GM23338 (cell line): ENCODE measurements at regions not wholly inside any gene's neighbourhood (a gene's known extent, or its start where the extent isn't known, plus 50 kb on each side); places are given as distances from the start of the nearest gene placed in this dataset.

ENCODE experiments used
- ATAC-seq: fragments of 200-7000 bp; cut with Tn5 transposase; 3 replicates; pipeline ENCODE4 v1.9.1; 2020
- DNase-seq: peaks from one replicate; pipeline ENCODE4 v3.0.0-alpha.2; 2015; ENCODE audit warnings: low spot score
- H2AFZ ChIP-seq: fragments of 200-600 bp; sonication (generic); 2 replicates; pipeline ENCODE4 v1.8.0; 2016; ENCODE audit warnings: antibody characterized with exemption, mild to moderate bottlenecking, moderate library complexity
- H3F3A ChIP-seq: fragments of 200-600 bp; sonication (generic); replicated peaks from 2 replicates; pipeline ENCODE4 v1.8.0; 2017; ENCODE audit warnings: antibody characterized with exemption, mixed run types, low read depth
- H3K27ac ChIP-seq: fragments of 200-600 bp; sonication (generic); 2 replicates; pipeline ENCODE4 v1.6.1; 2016; ENCODE audit warnings: low read depth
- H3K27me3 ChIP-seq: fragments of 200-600 bp; sonication (generic); 2 replicates; pipeline ENCODE4 v1.8.0; 2016; ENCODE audit warnings: mild to moderate bottlenecking, mixed run types, moderate library complexity; ENCODE audit not compliant: insufficient read depth
- H3K36me3 ChIP-seq: fragments of 200-600 bp; sonication (generic); 2 replicates; pipeline ENCODE4 v1.8.0; 2016; ENCODE audit warnings: mild to moderate bottlenecking; ENCODE audit not compliant: insufficient read depth
- H3K4me1 ChIP-seq: fragments of 200-600 bp; sonication (generic); 2 replicates; pipeline ENCODE4 v1.8.0; 2016; ENCODE audit warnings: mild to moderate bottlenecking, moderate library complexity; ENCODE audit not compliant: insufficient read depth
- H3K4me2 ChIP-seq: fragments of 200-600 bp; sonication (generic); 2 replicates; pipeline ENCODE4 v1.7.1; 2017; ENCODE audit warnings: mixed run types
- H3K4me3 ChIP-seq: fragments of 200-600 bp; sonication (generic); 2 replicates; pipeline ENCODE4 v1.6.1; 2016; ENCODE audit warnings: mixed run types
- H3K79me2 ChIP-seq: fragments of 200-600 bp; sonication (generic); replicated peaks from 2 replicates; pipeline ENCODE4 v1.8.0; 2017; ENCODE audit warnings: mild to moderate bottlenecking; ENCODE audit not compliant: insufficient read depth
- H3K9me2 ChIP-seq: fragments of 200-600 bp; sonication (generic); 2 replicates; pipeline ENCODE4 v1.8.0; 2017; ENCODE audit not compliant: insufficient read depth
- H4K20me1 ChIP-seq: fragments of 200-600 bp; sonication (generic); replicated peaks from 2 replicates; pipeline ENCODE4 v1.8.0; 2017; ENCODE audit warnings: mild to moderate bottlenecking; ENCODE audit not compliant: insufficient read depth
- H3K27ac Mint-ChIP-seq: 2 replicates; pipeline ENCODE4 v1.8.0; 2020; ENCODE audit warnings: inconsistent platforms, mild to moderate bottlenecking, moderate library complexity, mixed read lengths
- H3K27me3 Mint-ChIP-seq: 3 replicates; pipeline ENCODE4 v1.8.0; 2022; ENCODE audit warnings: low read depth, mild to moderate bottlenecking, moderate library complexity, mixed read lengths, inconsistent platforms; ENCODE audit not compliant: insufficient read depth, poor library complexity
- H3K36me3 Mint-ChIP-seq: 3 replicates; pipeline ENCODE4 v1.8.0; 2021; ENCODE audit warnings: low read depth, mild to moderate bottlenecking, inconsistent platforms, moderate library complexity, mixed read lengths
- H3K4me1 Mint-ChIP-seq: 3 replicates; pipeline ENCODE4 v1.8.0; 2020; ENCODE audit warnings: mild to moderate bottlenecking, inconsistent platforms, mixed read lengths
- H3K4me3 Mint-ChIP-seq: 3 replicates; pipeline ENCODE4 v1.8.0; 2021; ENCODE audit warnings: moderate library complexity, mild to moderate bottlenecking, inconsistent platforms, mixed read lengths
- H3K9me3 Mint-ChIP-seq: 3 replicates; pipeline ENCODE4 v1.8.0; 2020; ENCODE audit warnings: moderate library complexity, mild to moderate bottlenecking, inconsistent platforms, mixed read lengths
- CTCF ChIP-seq, 2 experiments: fragments of 200-600 bp in 1 of 2; sonication (generic) in 1 of 2; conservative IDR thresholded peaks; 2 replicates each; pipeline versions ENCODE4 v1.5.1 to v1.6.1; 2016 to 2017; ENCODE audit warnings: antibody characterized with exemption in 2 of 2, low read depth in 2 of 2, mild to moderate bottlenecking in 2 of 2, moderate library complexity in 1 of 2
- EZH2 ChIP-seq: fragments of 200-600 bp; sonication (generic); IDR thresholded peaks from one replicate; pipeline ENCODE4 v1.8.0; 2017; ENCODE audit warnings: antibody characterized with exemption, mild to moderate bottlenecking, low read depth; ENCODE audit not compliant: unreplicated experiment
- EZH2phosphoT487 ChIP-seq: fragments of 200-600 bp; sonication (generic); IDR thresholded peaks from one replicate; pipeline ENCODE4 v1.8.1; 2018; ENCODE audit warnings: antibody characterized with exemption; ENCODE audit not compliant: unreplicated experiment
- JUNB ChIP-seq: IDR thresholded peaks from one replicate; pipeline ENCODE4 v1.6.1; 2016; ENCODE audit warnings: antibody characterized with exemption; ENCODE audit not compliant: unreplicated experiment
- NANOG ChIP-seq: IDR thresholded peaks from 2 replicates; pipeline ENCODE4 v1.6.1; 2016; ENCODE audit warnings: antibody characterized with exemption, borderline replicate concordance
- POLR2AphosphoS5 ChIP-seq: IDR thresholded peaks from 2 replicates; pipeline ENCODE4 v1.6.1; 2016; ENCODE audit warnings: antibody characterized with exemption, low read depth
- STAT1 ChIP-seq: IDR thresholded peaks from one replicate; pipeline ENCODE4 v1.6.1; 2016; ENCODE audit warnings: antibody characterized with exemption; ENCODE audit not compliant: unreplicated experiment
- ZNF114 ChIP-seq: fragments of 250-450 bp; sonication (Bioruptor Pico); IDR thresholded peaks from 2 replicates; pipeline ENCODE4 v1.5.0; 2020; ENCODE audit warnings: mild to moderate bottlenecking, moderate library complexity
- TF ChIP-seq, protein P1 (sequence below): IDR thresholded peaks from one replicate; pipeline ENCODE4 v1.6.1; 2018; ENCODE audit warnings: antibody characterized with exemption; ENCODE audit not compliant: unreplicated experiment
- TF ChIP-seq, protein P2 (sequence below): fragments of 250-450 bp; sonication (Bioruptor Pico); IDR thresholded peaks from 2 replicates; pipeline ENCODE4 v1.5.0; 2020; ENCODE audit warnings: mild to moderate bottlenecking, moderate library complexity

DNA sequence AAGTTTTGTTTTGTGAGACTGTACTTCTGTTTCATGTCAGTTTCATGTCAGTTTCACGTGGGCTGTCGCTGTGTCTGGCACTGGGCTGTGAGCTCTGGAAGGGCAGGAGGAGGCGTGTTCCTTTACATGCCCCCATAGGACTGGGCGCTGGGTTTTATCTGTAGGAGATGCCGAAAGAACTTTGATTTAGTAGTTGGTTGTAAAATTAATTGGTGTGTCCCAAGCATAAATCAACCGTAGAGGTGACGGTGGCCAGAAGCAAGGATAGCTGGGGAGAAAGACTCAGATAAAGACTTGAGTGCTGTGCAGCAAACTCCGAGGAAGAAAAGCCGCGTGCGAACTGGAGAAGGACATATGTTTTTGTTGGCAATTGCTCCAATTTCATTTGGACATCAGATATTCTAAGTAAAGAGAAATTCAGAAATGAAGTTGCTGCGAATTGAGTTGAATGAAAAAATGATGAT lies 182.5 kb downstream of the VRK1 start (continued):
- TF ChIP-seq, protein P1, sequence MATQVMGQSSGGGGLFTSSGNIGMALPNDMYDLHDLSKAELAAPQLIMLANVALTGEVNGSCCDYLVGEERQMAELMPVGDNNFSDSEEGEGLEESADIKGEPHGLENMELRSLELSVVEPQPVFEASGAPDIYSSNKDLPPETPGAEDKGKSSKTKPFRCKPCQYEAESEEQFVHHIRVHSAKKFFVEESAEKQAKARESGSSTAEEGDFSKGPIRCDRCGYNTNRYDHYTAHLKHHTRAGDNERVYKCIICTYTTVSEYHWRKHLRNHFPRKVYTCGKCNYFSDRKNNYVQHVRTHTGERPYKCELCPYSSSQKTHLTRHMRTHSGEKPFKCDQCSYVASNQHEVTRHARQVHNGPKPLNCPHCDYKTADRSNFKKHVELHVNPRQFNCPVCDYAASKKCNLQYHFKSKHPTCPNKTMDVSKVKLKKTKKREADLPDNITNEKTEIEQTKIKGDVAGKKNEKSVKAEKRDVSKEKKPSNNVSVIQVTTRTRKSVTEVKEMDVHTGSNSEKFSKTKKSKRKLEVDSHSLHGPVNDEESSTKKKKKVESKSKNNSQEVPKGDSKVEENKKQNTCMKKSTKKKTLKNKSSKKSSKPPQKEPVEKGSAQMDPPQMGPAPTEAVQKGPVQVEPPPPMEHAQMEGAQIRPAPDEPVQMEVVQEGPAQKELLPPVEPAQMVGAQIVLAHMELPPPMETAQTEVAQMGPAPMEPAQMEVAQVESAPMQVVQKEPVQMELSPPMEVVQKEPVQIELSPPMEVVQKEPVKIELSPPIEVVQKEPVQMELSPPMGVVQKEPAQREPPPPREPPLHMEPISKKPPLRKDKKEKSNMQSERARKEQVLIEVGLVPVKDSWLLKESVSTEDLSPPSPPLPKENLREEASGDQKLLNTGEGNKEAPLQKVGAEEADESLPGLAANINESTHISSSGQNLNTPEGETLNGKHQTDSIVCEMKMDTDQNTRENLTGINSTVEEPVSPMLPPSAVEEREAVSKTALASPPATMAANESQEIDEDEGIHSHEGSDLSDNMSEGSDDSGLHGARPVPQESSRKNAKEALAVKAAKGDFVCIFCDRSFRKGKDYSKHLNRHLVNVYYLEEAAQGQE, result no peak
- TF ChIP-seq NANOG (no peak), POLR2AphosphoS5 (no peak), CTCF (conservative IDR thresholded peaks at IDR 0.05; ENCODE audit: low read depth in 2 of 2) (no peak)

- no peak overlapping the region for H3K27ac Mint-ChIP-seq
- Histone ChIP-seq H3K4me2 (no peak overlapping the region), H2AFZ (no peak overlapping the region), H3K79me2 (no peaks in the 10 kb centered on the region), H3K36me3 (no peaks in the 10 kb centered on the region; the same call in 1 of the 2 replicates), H3F3A (no peaks in the 10 kb centered on the region), H3K27ac (no peak overlapping the region), H4K20me1 (no peaks in the 10 kb centered on the region), H3K27me3 (no peaks in the 10 kb centered on the region), H3K4me3 (no peak overlapping the region), H3K9me2 (peaks cover 22% of the 10 kb centered on the region), H3K4me1 (no peaks in the 10 kb centered on the region)
- ATAC-seq (no peak), DNase-seq (no peak)
- H3K27me3 Mint-ChIP-seq, result no peaks in the 10 kb centered on the region
- H3K9me3 Mint-ChIP-seq, result peaks cover 6% of the 10 kb centered on the region; the same call in 2 of the 3 replicates
- H3K4me3 Mint-ChIP-seq, result no peak overlapping the region
- no peaks in the 10 kb centered on the region for H3K4me1 Mint-ChIP-seq
- peaks cover 3% of the 10 kb centered on the region; the same call in 1 of the 3 replicates for H3K36me3 Mint-ChIP-seq
- TF ChIP-seq, protein P2, sequence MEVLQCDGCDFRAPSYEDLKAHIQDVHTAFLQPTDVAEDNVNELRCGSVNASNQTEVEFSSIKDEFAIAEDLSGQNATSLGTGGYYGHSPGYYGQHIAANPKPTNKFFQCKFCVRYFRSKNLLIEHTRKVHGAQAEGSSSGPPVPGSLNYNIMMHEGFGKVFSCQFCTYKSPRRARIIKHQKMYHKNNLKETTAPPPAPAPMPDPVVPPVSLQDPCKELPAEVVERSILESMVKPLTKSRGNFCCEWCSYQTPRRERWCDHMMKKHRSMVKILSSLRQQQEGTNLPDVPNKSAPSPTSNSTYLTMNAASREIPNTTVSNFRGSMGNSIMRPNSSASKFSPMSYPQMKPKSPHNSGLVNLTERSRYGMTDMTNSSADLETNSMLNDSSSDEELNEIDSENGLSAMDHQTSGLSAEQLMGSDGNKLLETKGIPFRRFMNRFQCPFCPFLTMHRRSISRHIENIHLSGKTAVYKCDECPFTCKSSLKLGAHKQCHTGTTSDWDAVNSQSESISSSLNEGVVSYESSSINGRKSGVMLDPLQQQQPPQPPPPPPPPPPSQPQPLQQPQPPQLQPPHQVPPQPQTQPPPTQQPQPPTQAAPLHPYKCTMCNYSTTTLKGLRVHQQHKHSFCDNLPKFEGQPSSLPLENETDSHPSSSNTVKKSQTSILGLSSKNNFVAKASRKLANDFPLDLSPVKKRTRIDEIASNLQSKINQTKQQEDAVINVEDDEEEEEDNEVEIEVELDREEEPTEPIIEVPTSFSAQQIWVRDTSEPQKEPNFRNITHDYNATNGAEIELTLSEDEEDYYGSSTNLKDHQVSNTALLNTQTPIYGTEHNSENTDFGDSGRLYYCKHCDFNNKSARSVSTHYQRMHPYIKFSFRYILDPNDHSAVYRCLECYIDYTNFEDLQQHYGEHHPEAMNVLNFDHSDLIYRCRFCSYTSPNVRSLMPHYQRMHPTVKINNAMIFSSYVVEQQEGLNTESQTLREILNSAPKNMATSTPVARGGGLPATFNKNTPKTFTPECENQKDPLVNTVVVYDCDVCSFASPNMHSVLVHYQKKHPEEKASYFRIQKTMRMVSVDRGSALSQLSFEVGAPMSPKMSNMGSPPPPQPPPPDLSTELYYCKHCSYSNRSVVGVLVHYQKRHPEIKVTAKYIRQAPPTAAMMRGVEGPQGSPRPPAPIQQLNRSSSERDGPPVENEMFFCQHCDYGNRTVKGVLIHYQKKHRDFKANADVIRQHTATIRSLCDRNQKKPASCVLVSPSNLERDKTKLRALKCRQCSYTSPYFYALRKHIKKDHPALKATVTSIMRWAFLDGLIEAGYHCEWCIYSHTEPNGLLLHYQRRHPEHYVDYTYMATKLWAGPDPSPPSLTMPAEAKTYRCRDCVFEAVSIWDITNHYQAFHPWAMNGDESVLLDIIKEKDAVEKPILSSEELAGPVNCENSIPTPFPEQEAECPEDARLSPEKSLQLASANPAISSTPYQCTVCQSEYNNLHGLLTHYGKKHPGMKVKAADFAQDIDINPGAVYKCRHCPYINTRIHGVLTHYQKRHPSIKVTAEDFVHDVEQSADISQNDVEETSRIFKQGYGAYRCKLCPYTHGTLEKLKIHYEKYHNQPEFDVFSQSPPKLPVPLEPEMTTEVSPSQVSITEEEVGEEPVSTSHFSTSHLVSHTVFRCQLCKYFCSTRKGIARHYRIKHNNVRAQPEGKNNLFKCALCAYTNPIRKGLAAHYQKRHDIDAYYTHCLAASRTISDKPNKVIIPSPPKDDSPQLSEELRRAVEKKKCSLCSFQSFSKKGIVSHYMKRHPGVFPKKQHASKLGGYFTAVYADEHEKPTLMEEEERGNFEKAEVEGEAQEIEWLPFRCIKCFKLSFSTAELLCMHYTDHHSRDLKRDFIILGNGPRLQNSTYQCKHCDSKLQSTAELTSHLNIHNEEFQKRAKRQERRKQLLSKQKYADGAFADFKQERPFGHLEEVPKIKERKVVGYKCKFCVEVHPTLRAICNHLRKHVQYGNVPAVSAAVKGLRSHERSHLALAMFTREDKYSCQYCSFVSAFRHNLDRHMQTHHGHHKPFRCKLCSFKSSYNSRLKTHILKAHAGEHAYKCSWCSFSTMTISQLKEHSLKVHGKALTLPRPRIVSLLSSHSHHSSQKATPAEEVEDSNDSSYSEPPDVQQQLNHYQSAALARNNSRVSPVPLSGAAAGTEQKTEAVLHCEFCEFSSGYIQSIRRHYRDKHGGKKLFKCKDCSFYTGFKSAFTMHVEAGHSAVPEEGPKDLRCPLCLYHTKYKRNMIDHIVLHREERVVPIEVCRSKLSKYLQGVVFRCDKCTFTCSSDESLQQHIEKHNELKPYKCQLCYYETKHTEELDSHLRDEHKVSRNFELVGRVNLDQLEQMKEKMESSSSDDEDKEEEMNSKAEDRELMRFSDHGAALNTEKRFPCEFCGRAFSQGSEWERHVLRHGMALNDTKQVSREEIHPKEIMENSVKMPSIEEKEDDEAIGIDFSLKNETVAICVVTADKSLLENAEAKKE (CRISPR knock-in tag), result no peak
- TF ChIP-seq, protein P1, result no peak
- TF ChIP-seq EZH2 (no peak), JUNB (no peak), EZH2phosphoT487 (no peak), ZNF114 (no peak), STAT1 (no peak)
These were observed 183.7 kb downstream of the VRK1 start for GRCh38 chr14:96980835-96981234.
